ENCODE measurements at regions not wholly inside any gene's neighbourhood (a gene's known extent, or its start where the extent isn't known, plus 50 kb on each side); places are given as distances from the start of the nearest gene placed in this dataset.

DNA sequence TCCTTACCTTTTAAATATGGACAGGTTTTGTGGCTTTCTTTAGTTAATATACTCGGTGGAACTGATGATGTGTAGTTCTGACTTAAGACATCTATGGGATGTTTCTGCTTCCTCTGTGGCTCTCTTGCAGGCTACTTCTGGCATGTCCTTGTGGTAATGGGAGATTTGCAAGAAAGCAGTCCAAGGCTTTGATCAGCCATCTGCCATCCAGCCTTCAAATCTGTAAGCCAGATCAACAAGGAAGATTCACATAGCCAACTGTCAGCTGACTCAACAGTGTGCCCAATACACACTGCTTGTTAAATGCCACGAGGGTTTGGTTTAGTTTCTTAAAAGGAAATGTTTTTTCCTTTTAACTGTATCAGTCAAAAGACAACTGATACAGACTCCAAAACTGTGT lies 722.2 kb upstream of the CHRM3 start:
- Histone ChIP-seq H3K27me3 (no peaks in the 10 kb centered on the region), H3K27ac (no peak overlapping the region), H3K9me3 (no peaks in the 10 kb centered on the region), H3K4me1 (no peaks in the 10 kb centered on the region), H3K36me3 (no peaks in the 10 kb centered on the region), H3K4me3 (no peak overlapping the region)
- TF ChIP-seq, protein P1, sequence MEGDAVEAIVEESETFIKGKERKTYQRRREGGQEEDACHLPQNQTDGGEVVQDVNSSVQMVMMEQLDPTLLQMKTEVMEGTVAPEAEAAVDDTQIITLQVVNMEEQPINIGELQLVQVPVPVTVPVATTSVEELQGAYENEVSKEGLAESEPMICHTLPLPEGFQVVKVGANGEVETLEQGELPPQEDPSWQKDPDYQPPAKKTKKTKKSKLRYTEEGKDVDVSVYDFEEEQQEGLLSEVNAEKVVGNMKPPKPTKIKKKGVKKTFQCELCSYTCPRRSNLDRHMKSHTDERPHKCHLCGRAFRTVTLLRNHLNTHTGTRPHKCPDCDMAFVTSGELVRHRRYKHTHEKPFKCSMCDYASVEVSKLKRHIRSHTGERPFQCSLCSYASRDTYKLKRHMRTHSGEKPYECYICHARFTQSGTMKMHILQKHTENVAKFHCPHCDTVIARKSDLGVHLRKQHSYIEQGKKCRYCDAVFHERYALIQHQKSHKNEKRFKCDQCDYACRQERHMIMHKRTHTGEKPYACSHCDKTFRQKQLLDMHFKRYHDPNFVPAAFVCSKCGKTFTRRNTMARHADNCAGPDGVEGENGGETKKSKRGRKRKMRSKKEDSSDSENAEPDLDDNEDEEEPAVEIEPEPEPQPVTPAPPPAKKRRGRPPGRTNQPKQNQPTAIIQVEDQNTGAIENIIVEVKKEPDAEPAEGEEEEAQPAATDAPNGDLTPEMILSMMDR (IDR thresholded peaks at IDR 0.05): no peak
- TF ChIP-seq POLR2A (IDR thresholded peaks at IDR 0.05): no peak
- no peak for DNase-seq

DNA sequence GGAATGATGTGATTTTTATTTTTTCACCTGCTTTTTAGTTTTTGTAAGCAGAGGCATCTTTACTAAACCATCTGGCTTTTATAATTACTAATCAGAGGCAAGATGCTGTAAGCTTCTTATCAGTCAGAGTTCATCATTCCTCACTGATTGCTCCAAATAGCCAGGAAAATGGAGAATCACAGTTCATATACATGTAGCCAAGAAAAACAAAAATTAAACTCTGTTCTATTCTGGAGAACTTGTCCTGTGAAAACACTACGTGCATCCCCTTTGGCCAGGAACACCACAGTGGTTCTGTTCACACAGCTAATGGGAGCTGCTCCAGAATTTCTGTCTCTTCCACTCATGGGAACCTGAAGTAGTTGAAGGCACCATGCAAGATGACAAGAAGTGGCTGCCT lies 725.5 kb upstream of the CHRM3 start:
- H3K36me3 ChIP-seq: no peaks in the 10 kb centered on the region
- no peak for DNase-seq
- H3K9me3 ChIP-seq: no peaks in the 10 kb centered on the region
- TF ChIP-seq POLR2A (IDR thresholded peaks at IDR 0.05): no peak
- TF ChIP-seq, protein P1 (IDR thresholded peaks at IDR 0.05): no peak
- H3K27ac ChIP-seq: no peak overlapping the region
- H3K4me1 ChIP-seq: no peaks in the 10 kb centered on the region
- no peak overlapping the region for H3K4me3 ChIP-seq
- H3K27me3 ChIP-seq: no peaks in the 10 kb centered on the region

DNA sequence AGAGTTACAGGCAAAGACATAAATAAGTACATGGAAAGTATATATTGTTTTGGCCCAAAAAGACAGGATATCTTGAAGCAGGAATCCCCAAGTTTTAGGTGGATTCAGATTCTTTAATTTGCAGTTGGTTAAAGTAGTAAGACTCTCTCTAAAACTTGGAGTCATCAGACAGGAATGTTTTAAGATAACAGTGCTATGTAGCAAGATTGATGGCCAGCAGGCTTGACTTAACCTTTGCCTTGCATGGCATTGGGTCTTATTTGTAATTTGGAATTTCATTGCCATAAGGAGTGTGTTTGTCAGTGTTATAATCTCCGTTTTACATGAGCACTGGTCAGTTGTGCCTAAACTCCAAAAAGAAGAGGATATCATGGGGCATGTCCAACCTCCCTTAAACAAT lies 727.6 kb upstream of the CHRM3 start:
- H3K36me3 ChIP-seq: no peaks in the 10 kb centered on the region
- TF ChIP-seq POLR2A (IDR thresholded peaks at IDR 0.05): no peak
- TF ChIP-seq, protein P1 (IDR thresholded peaks at IDR 0.05): no peak
- no peak overlapping the region for H3K4me3 ChIP-seq
- H3K27me3 ChIP-seq: no peaks in the 10 kb centered on the region
- H3K27ac ChIP-seq: no peak overlapping the region
- no peak for DNase-seq
- no peaks in the 10 kb centered on the region for H3K9me3 ChIP-seq
- H3K4me1 ChIP-seq: no peaks in the 10 kb centered on the region

DNA sequence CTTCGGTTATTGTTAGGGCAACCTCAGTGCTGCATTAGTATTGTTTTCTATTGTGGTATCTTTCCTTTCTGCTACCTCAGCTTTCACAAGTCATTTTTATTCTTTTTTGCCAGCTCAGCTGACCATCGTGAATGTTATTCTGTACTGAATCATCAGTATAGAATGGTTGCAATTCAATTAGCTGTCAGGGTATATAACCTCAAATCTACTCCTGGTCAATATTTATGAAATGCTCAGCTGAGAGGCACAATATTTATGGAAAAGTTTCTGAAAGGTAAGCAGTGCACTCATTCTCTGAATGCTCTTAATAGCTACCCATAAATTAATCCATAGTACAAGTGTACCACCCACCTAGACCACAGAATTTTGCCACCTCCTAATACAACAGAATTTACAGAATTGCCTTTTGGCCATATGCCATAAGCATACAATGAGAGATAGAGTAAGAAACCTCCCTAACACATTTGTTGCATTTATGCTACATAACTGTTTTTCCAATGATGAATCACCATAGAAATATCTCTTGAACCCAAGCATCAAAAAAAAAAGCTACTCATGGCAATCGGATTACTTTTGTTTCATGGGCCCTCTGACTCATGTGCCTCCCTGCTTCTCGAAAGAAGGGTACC lies 732.6 kb upstream of the CHRM3 start:
- H3K27me3 ChIP-seq: no peaks in the 10 kb centered on the region
- H3K36me3 ChIP-seq: no peaks in the 10 kb centered on the region
- H3K27ac ChIP-seq: no peak overlapping the region
- no peaks in the 10 kb centered on the region for H3K9me3 ChIP-seq
- no peaks in the 10 kb centered on the region for H3K4me1 ChIP-seq
- no peak for TF ChIP-seq POLR2A (IDR thresholded peaks at IDR 0.05)
- TF ChIP-seq, protein P1 (IDR thresholded peaks at IDR 0.05): no peak
- DNase-seq: no peak
- H3K4me3 ChIP-seq: no peak overlapping the region

DNA sequence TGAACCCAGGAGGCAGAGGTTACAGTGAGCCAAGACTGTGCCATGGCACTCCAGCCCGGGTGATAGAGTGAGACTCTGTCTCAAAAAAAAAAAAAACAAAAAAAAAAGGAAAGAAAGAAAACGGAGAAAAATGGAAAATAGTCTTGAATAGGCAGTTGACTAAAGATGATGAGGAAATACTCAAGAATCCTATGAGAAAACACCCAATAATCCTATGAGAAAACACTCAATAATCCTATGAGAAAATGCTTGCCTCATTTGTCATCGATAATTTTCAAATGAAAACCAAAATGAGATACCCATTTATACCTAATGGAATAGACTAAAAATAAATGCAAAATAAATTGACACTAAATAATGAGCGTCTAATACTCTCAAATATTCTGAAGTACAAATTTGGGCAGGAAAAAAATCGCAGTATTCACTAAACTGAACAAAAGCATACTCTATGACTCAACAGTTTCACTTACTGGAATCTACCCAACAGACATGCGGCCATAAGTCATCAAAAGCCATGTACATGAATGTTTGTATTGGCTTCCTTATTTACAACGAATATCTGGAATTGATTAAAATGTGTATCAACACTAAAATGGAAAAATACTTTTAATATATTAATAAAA lies 733.9 kb upstream of the CHRM3 start:
- Histone ChIP-seq H3K4me1 (no peaks in the 10 kb centered on the region), H3K36me3 (no peaks in the 10 kb centered on the region), H3K27me3 (no peaks in the 10 kb centered on the region), H3K9me3 (no peaks in the 10 kb centered on the region), H3K4me3 (no peak overlapping the region), H3K27ac (no peak overlapping the region)
- TF ChIP-seq, protein P1 (IDR thresholded peaks at IDR 0.05): no peak
- no peak for TF ChIP-seq POLR2A (IDR thresholded peaks at IDR 0.05)
- DNase-seq: no peak
